COLO829 (cell line): ENCODE measurements at regions not wholly inside any gene's neighbourhood (a gene's known extent, or its start where the extent isn't known, plus 50 kb on each side); places are given as distances from the start of the nearest gene placed in this dataset.
A peak's percentile ranks its signal among the peaks of the same experiment; 100 is the strongest.

ENCODE experiments used
- DNase-seq: peaks from one replicate; pipeline ENCODE4 v3.0.0; 2012; ENCODE audit warnings: low spot score

DNA sequence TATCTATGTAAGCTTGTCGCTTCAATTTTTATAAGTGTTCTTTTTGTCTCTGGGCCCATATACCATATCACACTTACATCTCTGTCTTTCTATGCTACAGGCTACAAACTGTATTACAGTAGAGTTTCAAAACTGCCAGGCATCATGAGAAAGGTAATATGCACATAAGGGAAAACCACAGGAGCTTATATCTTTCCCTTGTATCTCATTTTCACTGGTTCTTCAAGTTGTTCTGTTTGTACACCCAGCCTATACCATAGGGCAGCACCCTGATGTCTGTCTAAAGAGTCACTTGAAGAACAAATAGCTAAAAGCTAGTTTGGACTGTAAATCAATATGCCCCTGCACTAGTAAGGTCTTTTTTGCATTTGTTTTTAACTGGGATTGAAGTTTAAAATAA is 366.7 kb downstream of the FIGN start:
- DNase-seq = no peak

DNA sequence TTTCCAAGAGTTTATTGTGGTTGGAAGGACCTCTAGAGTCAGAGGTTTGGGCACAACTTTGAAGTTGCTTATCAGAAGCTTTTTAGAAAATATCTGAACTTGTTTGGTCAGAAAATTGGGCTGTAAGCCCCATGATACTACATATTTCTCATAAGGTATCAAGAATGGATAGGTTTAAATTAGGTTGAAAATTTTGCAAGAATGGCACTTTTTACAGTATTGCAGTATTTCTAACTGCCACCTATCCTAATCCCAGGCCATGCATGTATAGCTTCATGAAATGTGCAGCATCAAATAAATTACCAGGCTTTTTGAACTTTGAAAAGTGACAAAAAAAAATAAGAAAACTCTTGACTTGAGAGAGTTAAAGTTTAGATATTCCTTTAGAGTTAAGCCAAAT is 367.2 kb downstream of the FIGN start:
- no peak for DNase-seq

DNA sequence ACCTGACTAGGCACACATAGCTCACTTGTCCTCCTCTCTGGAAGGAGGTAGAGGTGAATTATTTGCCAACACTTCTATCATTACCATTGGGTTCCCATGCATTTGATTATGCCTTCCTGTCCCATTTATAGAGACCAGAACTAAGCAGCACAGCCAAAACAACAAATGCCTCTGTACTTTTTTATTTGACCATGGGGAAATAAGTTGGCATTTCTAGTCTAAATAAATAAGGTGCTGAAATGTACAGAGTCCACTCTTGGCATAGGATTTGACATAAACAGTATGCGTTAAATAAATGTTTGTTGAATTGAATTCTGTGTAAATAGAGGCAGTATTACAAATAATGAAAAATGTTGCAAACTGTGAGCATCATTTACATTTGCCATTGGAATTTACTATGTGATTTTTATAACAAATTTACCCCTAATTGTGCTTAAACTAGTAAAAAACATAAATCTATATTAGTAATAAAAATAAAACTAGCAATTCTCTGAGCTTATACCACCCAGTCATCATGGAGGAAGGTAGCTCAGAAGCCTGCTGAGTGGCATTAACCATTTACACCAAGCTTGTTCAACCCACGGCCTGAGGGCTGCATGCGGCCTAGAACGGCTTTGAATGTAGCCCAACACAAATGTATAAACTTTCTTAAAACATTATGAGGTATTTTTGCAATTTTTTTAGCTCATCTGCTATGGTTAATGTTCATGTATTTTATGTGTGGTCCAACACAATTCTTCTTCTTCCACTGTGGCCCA is 367.8 kb downstream of the FIGN start:
- DNase-seq = no peak

DNA sequence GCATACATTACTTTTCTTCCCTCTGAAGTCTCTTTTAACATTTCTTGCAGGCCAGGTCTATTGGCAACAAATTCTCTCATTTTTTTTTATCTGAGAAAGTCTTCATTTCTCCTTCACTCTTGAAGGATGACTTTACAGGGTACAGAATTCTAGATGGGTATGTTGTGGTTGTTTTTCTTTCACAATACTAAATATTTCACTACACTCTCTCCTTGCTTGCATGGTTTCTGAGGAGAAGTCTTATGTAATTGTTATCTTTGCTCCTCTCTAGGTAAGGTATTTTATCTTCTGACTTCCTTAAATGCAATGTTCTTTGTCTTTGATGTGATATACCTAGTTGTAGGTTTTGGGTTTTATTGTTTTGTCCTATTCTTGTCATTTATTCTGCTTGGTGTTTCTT is 371.1 kb downstream of the FIGN start:
- DNase-seq = no peak

DNA sequence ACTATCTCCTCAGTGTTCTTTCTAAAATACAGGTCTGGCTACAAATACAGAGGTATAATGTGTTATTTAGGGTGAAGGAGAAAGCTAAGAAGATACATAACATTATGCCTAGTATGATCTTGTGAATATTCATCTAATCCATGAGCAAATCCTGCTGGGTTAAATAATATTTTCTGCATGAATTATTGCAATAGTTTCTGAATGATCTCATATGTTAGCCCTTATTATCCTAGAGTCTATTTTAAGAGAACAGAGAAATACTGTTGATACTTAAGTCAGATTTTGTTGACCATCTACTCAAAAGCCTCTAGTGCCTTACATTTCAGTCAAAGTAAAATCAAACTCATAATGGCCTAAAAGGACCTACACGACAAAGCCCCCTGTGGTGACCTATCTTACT is 382.3 kb downstream of the FIGN start:
- DNase-seq = no peak

DNA sequence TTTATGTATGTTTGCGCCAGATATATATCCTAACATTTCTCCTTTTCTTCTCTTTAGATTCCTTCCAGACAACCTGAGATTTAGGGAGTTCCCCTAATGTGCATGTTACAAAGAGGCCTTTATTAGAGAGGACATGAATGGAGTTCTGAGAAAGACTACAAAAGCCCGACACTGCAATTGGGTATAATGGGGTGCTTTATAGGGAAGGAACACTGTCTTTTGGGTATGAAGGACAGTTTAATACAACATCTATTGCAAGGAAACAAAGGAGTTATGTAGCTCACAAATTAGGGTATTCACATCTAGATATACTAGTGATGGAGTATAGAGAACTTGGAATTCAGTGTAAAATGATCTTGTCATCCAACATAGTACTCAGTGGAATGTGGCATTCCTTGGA is 383.8 kb downstream of the FIGN start:
- DNase-seq = peak; percentile 77

DNA sequence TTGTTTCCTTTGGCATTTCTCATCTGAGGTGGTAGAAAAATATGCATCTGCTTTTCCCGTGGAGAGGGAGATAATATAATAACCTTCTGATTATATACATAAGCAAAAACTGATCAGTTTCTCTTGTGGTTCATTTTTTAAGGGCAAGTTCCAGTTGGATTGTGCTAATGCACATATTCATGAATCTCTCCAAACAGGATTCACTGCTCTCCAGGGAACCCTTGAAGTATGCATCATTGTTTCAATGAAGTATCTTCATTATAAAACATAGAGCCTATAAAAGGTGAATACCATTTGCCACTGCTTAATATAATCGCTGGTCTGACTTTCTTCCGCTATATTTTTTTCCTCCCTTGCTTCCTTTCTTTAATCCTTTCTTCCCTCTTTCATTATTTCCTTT is 384.7 kb downstream of the FIGN start:
- DNase-seq = no peak

DNA sequence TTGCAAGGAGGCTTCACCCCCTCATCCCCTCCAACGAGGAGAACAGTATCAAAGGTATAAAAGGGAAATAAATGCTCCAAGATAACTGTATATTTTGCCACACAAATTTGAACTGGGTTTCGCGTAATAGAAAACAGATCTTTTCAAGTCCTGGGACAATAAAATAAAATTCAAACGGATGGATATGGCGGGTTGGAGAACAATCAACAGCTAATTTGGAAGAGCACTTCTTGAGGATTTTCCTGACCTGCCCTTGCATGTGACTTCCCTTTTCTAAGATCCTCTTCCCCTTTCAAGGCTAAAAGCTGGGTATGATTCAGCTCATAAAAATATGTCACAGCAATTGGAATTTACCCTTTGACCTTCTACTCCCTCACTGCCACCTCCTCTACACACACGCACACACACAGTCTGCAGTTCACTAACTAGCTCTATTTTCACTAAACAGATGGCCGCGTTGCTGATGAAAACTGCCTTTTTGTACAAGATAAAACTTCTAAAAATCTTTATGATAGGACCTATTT is 386.9 kb downstream of the FIGN start:
- no peak for DNase-seq

DNA sequence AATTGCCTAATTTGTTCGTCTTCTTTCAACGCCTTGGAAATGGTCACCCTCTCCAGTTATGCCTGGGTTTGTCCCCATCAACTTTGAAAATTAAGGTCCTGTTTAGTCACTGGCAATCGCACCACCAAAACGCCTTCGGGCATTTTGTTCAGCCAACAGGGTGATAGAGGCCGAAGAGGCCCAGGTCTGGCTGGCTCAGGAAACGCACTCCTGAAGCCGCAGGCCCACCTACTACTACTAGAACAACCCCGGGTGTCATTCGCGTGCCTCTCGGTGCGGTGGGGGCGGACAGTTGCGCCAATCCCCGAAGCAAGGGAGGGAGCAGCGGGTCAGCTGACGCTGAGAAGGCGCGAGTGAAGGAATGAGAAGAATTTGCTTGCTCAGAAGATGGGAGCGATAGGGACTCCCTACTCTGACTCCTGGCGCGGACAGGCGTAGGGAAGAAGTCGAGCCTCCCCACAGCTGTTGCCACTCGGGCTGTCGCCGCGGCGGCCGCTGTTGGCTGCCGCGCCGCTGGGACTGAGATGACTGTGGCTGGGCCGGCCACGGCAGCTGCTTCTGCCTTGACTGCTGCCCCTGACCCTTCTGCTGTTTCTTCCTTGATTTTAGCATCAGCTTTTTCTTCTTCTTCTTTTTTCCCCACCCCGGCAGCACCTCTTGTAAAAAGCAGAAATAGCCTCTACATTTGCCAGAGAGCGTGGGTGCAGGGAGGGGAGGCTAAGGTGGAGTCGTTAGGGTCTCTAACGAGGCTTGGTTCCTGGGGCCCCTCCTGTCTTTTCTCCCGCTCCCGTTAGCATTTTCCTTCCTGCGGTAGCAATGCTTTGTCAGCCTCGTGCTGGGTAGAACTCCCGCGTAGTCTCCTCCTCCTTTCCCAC is 387.6 kb downstream of the FIGN start:
- DNase-seq = no peak

DNA sequence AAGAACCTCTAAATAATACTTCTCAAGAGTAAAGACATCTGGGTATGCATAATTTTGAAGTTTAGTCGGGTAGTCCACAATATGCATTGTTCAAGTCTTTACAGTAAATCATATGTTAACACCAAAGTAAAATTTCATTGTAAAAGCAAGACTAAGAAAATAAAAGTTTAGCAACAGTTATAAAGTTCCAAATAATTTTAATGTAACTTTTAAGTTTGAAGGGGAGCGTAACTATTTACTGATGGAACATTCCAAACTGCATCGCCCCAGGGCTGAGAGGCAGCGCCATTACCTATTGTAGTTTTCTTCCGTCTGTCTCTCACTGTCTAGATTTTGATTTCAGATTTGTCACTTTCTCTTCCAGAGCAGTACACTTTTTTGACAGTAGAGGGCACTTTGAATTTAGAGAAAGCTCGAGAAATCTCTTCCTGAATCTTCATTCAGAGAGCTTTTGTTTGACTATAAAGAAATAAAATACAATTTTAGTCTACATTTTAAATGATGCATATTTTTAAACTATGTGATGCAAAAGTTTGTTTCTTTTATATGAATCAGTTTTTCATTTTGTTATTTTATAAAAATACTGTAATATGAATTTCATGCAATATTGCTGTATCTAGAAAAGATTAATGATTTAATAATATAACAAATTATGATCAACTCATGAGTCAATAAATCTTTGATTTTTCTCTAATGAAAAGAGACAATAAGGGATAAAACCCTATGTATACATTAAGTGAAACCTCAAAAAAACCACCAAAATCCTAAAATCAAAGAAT is 389.8 kb downstream of the FIGN start:
- DNase-seq = peak; percentile 32

DNA sequence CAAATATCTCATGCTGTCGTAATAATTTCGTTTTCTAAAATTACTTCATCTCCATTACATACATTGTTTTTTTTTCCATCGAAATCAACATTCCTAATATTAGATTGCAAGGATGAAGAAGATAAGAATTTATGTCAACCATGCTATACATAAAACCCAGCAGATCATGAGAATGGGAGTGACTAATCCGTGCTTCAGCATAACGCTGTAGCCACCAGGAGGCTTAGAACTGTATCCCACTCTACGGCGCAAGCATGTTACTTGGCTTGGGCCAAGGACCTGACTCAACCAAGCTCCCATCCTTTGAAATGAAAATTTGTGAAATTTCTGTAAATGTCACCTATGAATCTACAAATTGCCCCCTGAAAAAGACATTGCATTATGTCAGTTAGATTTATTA is 392.5 kb downstream of the FIGN start:
- no peak for DNase-seq

DNA sequence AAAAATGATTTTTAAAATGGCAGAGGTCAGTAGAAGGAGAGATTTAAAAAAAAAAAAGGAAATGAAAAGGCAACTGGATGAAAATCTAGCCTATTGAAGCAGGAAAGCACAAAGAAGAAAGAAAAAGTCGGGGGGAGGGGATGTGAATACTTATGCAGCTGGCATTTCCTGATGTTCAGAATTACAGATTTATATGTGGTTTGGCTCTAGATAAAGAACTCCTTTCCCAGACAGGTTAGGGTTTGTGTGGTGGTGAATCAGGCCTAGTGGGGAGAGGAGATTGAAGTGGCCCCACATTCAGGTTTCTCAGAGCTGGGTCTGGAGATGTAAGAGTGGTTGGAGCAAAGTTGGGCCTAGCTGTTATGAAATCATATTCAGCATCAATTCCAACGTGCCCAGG is 394.4 kb downstream of the FIGN start:
- no peak for DNase-seq

DNA sequence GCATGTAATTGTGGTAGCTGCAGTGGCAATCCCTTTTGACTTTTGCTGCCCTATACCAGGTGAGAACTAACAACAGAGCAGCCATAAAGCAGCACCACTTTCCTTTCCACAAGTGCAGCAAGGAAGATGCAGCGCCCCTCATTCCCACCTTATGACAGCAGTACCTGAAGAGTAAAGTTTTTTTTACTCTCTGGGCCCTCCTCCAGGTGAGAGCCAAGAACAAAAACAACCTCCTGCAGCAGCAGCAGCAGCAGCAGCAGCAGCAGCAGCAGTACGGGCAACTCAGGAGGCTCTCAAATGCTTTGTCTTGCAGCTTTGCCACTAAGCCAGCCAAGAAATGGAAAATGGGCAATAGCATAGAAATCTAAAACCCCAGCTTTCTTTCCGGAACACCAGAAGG is 397.5 kb downstream of the FIGN start:
- no peak for DNase-seq

DNA sequence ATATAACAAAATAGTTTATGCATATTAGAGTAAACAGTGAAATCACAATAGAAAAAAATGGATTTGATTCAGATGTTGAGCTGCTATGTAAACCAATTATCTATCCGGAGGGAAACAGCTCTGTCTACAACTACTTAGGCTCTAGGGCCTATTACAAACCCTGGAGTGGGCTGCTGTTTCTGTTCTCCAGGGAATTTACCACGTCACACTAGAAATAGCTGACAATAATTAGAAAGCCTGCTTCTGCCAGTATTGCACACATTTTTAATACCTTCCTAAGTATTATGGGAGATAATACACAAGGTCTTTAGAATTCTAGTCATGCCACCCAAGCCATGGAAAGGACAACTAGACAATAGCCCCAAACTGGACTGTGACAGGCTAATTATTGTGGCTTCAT is 411.1 kb downstream of the FIGN start:
- DNase-seq = no peak

DNA sequence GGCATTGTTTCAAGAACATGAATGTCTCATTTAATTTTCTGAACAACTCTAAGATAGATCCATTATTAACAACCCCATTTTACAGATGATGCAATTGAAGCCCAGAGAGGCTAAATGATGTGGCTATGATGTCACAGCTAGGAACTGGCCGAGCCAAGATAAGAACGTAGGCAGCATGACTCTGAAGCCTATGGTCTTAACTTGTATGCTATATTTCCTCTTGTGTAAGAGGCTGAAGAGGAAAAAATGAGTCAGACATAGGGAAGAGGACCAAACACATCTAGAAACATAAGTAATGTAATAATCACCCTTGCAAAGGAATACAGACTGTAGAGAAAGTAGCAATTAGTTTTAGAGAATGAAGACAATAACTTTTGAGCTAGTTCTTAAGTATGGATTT is 416.8 kb downstream of the FIGN start:
- DNase-seq = no peak

DNA sequence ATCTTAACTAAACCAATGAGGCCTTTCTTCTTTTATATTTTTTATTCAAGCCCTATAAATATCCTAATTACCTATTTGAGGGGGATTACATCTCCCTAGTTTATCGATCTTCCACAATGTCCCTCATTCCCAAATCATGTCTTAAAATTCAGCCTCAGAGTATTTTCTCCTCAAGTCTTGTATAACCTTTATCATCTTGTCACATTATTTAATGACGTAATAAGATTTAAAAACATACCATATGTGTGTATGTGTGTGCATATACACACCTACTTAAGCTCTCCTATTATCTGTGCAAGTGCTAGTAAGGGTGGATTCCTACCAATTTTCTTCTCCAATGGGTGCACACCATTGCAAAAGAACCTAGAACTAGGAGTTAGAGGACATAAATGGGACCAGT is 421.1 kb downstream of the FIGN start:
- no peak for DNase-seq

DNA sequence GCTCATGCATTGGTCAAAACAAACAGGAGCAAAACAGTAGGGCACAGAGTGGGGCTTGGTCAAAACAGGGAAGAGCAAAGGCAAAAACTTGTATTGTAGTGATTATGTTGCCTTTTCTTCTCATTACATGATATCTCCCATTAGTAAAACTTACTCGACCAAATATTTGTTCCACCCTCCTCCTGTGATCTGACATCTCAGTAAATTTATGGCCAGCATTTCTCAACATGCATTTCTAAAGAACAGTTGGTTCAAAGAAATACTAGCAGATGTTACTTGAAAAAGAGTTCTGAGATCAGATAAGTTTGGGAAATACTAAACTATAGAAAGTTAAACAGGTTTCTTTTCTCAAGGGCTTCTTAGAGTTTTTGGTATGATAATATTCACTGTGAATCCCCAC is 423.1 kb downstream of the FIGN start:
- no peak for DNase-seq

DNA sequence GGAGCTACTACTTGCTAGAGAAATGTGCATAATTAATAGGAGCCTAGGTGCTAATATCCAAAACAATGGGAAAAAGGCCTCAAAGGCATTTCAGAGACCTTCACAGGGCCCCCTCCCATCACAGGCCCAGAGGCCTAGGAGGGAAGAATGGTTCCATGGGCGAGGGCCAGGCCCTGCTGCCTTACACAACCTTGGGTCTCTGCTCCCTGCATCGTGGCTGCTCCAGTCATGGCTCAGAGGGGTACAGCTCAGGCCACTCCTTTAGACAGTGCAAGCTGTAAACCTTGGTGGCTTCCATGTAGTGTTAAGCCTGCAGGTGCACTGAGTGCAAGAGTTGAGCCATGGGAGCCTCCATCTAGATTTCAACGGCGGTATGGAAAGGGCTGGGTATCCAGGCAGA is 429.2 kb downstream of the FIGN start:
- DNase-seq = no peak

DNA sequence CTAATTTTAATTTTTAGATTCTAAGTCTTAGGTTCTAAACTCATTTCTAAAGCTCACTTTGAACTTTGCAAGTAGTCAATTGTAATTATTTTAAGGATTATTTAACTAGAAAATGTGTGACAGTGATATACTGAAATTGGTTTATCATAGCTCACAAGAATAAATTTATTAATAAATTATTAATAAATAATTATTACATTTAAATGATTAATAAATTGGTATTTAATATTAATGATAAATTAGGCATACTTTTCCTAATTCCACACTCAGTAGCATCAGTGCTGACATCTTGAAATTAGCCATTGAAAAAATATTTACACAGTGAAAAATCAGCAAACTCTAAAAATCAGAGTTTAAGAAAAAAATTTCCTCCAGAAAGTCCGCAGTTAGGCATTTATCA is 433.7 kb downstream of the FIGN start:
- no peak for DNase-seq

DNA sequence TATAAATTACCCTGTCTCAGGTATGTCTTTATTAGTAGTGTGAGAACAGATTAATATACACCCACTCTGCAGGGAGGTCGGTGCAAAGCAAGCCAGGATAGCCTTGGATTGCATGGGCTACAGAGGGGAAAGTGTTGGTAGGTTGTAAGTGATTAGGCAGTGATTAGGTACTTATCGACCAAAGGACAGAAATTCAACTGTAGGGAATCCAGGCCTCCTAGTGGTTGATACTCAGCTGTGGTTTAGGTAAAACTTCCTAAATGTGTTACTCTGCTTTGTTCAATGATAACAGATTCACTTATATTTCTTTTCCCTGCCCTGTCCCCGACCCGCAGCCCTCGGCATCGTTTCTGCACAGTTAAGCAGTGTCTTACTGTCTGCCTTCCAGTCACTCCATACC is 444.0 kb downstream of the FIGN start:
- no peak for DNase-seq

DNA sequence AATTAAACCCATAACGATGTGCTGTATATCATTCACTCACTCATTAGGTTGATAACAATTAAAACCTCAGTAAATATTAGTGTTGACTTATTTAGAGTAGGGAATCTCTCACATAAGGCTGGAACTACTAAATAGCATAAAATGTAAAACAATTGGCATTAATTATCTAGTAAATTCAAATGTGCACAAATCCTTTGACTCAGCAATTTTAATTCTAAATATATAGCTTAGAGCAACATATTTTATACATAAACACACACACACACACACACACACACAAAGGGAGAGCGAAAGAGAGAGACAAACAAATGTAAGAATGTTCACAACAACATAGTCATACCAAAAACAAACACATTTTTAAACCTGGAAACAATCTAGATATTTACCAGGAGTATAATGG is 443.1 kb upstream of the KCNH7 start:
- no peak for DNase-seq

DNA sequence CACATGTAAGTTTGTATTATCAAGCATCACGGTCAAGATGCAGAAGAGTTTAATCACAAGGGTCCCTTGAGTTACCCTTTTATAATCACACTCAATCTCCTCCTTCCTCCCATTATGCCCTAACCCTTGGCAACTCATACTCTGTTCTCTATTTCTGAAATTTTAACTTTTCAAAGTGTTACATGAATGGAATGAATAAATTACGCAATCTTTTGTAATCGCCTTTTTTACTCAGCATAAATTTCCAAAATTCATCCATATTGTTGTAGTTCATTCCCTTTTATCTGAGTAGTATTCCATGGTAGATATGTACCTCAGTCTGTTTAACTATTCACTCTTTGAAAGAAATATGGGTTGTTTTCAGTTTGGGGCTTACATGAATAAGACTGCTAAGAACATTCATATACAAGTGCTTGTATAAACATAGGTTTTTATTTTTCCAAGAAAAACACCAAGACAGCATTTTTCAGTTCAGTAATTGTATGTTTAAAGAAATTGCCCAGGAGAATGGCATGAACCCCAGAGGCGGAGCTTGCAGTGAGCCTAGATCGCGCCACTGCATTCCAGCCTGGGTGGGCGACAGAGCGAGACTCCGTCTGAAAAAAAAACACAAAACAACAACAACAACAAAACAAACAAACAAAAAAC is 430.9 kb upstream of the KCNH7 start:
- DNase-seq = no peak
